HG02623 (cell line): ENCODE measurements at regions not wholly inside any gene's neighbourhood (a gene's known extent, or its start where the extent isn't known, plus 50 kb on each side); places are given as distances from the start of the nearest gene placed in this dataset.
"Not testable (repeated sequence)": the region's sequence is repeated elsewhere in the genome, so short reads cannot be mapped to it uniquely, and the experiment has no call there.

ENCODE experiments used
- ATAC-seq: cut with Tn5 transposase; IDR thresholded peaks from one replicate; pipeline ENCODE4 v1.9.1; 2021; ENCODE audit warnings: moderate library complexity; ENCODE audit not compliant: unreplicated experiment

GRCh38 chr12:31162896-31163560, 89.4 kb downstream of the DDX11 start:
- not testable (repeated sequence) for ATAC-seq

- not testable (repeated sequence) for ATAC-seq
Observed at GRCh38 chr12:31174293-31174692, 100.6 kb downstream of the DDX11 start.

- not testable (repeated sequence) for ATAC-seq
Observed at GRCh38 chr12:31177514-31177913, 103.9 kb downstream of the DDX11 start.

- ATAC-seq = not testable (repeated sequence)
Observed at GRCh38 chr12:31178875-31179274, 105.2 kb downstream of the DDX11 start.

- not testable (repeated sequence) for ATAC-seq
Observed at GRCh38 chr12:31179627-31180237, 106.1 kb downstream of the DDX11 start.

- not testable (repeated sequence) for ATAC-seq
Observed at GRCh38 chr12:31182571-31182970, 108.9 kb downstream of the DDX11 start.

GRCh38 chr12:31183107-31183506, 109.4 kb downstream of the DDX11 start:
- ATAC-seq = not testable (repeated sequence)

GRCh38 chr12:31183899-31184298, 110.2 kb downstream of the DDX11 start:
- ATAC-seq = not testable (repeated sequence)

GRCh38 chr12:31184667-31185066, 111.0 kb downstream of the DDX11 start:
- ATAC-seq = not testable (repeated sequence)

- ATAC-seq = not testable (repeated sequence)
Observed at GRCh38 chr12:31192689-31193088, 119.0 kb downstream of the DDX11 start.

GRCh38 chr12:31195620-31196019, 122.0 kb downstream of the DDX11 start:
- not testable (repeated sequence) for ATAC-seq

- not testable (repeated sequence) for ATAC-seq
Observed at GRCh38 chr12:31199476-31199875, 125.8 kb downstream of the DDX11 start.

- ATAC-seq = no peak
Observed at GRCh38 chr12:31201382-31201781, 124.6 kb downstream of the SINHCAF start.

GRCh38 chr12:31203261-31203660, 122.7 kb downstream of the SINHCAF start:
- ATAC-seq = no peak

- ATAC-seq = peak; percentile 99
Observed at GRCh38 chr12:31205054-31205453, 120.9 kb downstream of the SINHCAF start.

GRCh38 chr12:31206038-31206670, 119.8 kb downstream of the SINHCAF start:
- no peak for ATAC-seq

- no peak for ATAC-seq
Observed at GRCh38 chr12:31207799-31208465, 118.0 kb downstream of the SINHCAF start.

- ATAC-seq = no peak
Observed at GRCh38 chr12:31210104-31210503, 115.8 kb downstream of the SINHCAF start.

- ATAC-seq = no peak
Observed at GRCh38 chr12:31210541-31210940, 115.4 kb downstream of the SINHCAF start.

GRCh38 chr12:31214626-31215517, 111.1 kb downstream of the SINHCAF start:
- ATAC-seq = no peak
